Ovary (tissue), 3 donors: ENCODE measurements at regions not wholly inside any gene's neighbourhood (a gene's known extent, or its start where the extent isn't known, plus 50 kb on each side); places are given as distances from the start of the nearest gene placed in this dataset.

Source experiments
- CTCF ChIP-seq, 3 donors: fragments of 450-650 bp in 2 of 3; fragments of 200-600 bp in 1 of 3; IDR thresholded peaks; one replicate each; pipeline versions ENCODE4 v1.5.1 to v1.8.0; 2016 to 2022; ENCODE audit warnings: antibody characterized with exemption in 3 of 3, mild to moderate bottlenecking in 1 of 3
- EP300 ChIP-seq: sonication (generic); formaldehyde crosslinking; IDR thresholded peaks from one replicate; pipeline ENCODE4 v1.6.1; 2017; ENCODE audit warnings: antibody characterized with exemption
- POLR2A ChIP-seq: fragments of 450-650 bp; IDR thresholded peaks from one replicate; pipeline ENCODE4 v1.6.1; 2017; ENCODE audit warnings: antibody characterized with exemption, mild to moderate bottlenecking, moderate library complexity
- donor health status: DM: no; HTN: no; CAD: no.

- no peak for TF ChIP-seq CTCF (IDR thresholded peaks at IDR 0.05)
- no peak for TF ChIP-seq POLR2A
- no peak for TF ChIP-seq EP300
Observed at GRCh38 chr3:113063126-113063894, 72.5 kb downstream of the GTPBP8 start.
